ENCODE measurements at regions not wholly inside any gene's neighbourhood (a gene's known extent, or its start where the extent isn't known, plus 50 kb on each side); places are given as distances from the start of the nearest gene placed in this dataset.
"Not testable (repeated sequence)": the region's sequence is repeated elsewhere in the genome, so short reads cannot be mapped to it uniquely, and the experiment has no call there.

DNA sequence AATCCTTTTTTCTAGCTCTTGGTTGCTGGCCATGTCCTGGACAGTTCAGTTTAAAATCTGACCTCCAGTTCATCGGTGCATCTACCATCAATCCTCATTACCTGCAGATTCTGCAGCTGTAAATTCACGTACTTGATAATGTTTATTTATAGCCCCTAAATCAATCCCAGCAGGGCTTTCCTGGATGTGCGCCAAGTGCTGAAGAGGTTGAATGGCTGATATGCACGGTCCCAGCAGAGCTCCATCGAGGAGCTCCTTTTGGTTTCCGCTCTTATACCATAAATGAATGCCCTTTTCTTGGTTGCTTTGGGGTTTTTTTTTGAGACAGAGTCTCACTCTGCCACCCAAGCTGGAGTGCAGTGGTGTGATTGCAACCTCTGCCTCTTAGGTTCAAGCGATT is 91.2 kb upstream of the CCZ1B start:
- TF ChIP-seq, protein P1, sequence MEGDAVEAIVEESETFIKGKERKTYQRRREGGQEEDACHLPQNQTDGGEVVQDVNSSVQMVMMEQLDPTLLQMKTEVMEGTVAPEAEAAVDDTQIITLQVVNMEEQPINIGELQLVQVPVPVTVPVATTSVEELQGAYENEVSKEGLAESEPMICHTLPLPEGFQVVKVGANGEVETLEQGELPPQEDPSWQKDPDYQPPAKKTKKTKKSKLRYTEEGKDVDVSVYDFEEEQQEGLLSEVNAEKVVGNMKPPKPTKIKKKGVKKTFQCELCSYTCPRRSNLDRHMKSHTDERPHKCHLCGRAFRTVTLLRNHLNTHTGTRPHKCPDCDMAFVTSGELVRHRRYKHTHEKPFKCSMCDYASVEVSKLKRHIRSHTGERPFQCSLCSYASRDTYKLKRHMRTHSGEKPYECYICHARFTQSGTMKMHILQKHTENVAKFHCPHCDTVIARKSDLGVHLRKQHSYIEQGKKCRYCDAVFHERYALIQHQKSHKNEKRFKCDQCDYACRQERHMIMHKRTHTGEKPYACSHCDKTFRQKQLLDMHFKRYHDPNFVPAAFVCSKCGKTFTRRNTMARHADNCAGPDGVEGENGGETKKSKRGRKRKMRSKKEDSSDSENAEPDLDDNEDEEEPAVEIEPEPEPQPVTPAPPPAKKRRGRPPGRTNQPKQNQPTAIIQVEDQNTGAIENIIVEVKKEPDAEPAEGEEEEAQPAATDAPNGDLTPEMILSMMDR (IDR thresholded peaks at IDR 0.05) = no peak
- Mint-ChIP-seq H3K4me1 (no peaks in the 10 kb centered on the region), H3K9me3 (peaks cover 2% of the 10 kb centered on the region), H3K27me3 (peaks cover 2% of the 10 kb centered on the region), H3K36me3 (ENCODE audit: low read depth) (no peaks in the 10 kb centered on the region), H3K4me3 (no peak overlapping the region), H3K27ac (no peak overlapping the region)
- DNase-seq (no peak), ATAC-seq (ENCODE audit: low read depth) (no peak)
- POLR2A ChIA-PET = interaction anchor here (0.6 kb wide), 1 partner anchor 326 kb away, joined by 5 read pairs; no protein-coding TSS in a partner anchor
- CTCF ChIA-PET = no interaction called here
- intact Hi-C loops (cut with micrococcal nuclease) = no loop called here

DNA sequence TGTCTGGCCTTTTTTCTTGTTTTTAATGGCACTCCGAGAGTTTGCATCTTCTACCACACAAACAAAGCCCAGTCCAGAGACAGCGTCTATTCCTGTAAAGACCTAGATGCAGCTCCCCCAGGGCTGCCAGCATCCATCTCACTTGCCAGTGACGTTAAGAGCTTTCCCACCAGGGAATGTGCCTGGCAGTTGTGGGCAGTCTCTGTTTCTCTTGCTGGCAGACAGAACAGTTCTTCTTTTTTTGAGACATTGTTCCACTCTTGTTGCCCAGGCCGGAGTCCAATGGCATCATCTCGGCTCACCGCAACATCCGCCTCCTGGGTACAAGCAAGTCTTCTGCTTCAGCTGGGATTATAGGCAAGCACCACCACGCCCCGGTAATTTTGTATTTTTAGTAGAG is 93.1 kb upstream of the CCZ1B start:
- DNase-seq; H3K27me3 Mint-ChIP-seq; ATAC-seq (ENCODE audit: low read depth); H3K4me3 Mint-ChIP-seq; H3K9me3 Mint-ChIP-seq; H3K36me3 Mint-ChIP-seq (ENCODE audit: low read depth); intact Hi-C loops (cut with micrococcal nuclease); H3K4me1 Mint-ChIP-seq; H3K27ac Mint-ChIP-seq; CTCF ChIA-PET; POLR2A ChIA-PET: not testable (repeated sequence)

DNA sequence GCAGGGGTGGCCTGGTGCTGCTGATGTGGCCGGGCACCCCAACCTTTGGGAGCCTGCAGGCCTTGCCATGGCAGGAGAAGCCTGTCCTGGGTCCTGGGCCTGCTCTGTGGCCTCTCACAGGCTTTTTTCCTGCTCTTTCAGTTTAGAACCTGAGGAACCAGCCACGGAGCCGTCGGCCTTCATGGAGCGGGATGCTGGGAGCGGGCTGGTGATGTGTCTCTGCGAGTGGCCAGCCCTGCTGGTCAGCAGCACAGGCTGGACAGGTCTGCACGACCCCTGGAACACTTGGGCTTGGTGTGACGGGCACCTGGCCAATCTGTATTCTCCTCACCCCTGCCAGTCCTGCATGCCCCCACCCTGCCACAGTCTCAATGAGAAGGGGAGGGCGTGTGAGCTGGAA is 98.4 kb upstream of the CCZ1B start:
- H3K4me3 Mint-ChIP-seq; H3K27ac Mint-ChIP-seq; ATAC-seq (ENCODE audit: low read depth); DNase-seq; intact Hi-C loops (cut with micrococcal nuclease); H3K9me3 Mint-ChIP-seq; H3K4me1 Mint-ChIP-seq; H3K36me3 Mint-ChIP-seq (ENCODE audit: low read depth); POLR2A ChIA-PET; CTCF ChIA-PET; H3K27me3 Mint-ChIP-seq: not testable (repeated sequence)

DNA sequence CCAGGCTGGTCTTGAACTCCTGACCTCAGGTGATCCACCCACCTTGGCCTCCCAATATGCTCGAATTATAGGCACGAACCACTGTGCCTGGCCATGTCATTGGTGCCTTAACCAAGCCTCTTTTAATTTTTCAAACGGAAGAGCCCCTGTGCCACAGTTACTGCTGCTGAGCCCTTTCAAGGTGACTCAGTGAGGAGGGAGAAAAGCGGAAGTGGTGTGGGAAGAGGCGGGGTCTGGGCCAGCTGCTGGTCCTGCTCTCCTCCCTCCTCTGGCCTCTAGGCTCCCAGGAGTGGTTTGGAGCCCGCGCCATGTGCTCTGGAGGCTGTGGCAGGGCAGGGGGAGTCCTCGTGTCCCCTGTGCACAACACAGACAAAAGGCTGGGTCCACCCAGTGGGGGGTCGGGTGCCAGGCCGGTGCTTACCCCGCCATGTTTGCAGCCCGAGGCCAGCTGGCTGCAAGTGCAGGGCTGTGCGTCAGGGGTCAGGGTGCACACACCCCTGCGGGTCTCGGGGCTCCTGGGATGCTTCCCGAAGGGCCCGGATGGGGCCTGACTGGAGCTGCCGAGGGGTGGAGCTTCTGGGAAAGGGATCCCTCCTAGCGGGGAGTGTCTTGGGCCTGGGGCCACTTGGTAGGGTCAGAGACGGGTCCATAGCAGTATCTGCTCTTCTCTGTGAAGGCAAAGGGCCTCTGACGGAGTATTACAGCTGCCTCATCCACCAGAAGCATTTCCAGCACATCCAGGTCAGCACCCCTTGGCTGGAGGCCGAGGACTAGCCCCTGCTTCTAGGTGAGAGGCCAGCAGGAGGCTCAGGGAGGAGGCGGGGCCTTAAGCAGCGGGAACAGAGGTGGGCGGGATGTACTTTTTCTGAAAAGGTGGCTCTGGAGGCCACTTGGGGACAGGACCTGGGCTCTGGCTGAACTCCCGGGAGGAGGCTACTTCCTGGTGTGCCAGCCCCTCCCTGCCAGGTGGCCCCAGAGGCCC is 100.4 kb upstream of the CCZ1B start:
- POLR2A ChIA-PET; H3K4me1 Mint-ChIP-seq; ATAC-seq (ENCODE audit: low read depth); H3K27me3 Mint-ChIP-seq; DNase-seq; CTCF ChIA-PET; intact Hi-C loops (cut with micrococcal nuclease); H3K36me3 Mint-ChIP-seq (ENCODE audit: low read depth); H3K4me3 Mint-ChIP-seq; H3K27ac Mint-ChIP-seq; H3K9me3 Mint-ChIP-seq: not testable (repeated sequence)

DNA sequence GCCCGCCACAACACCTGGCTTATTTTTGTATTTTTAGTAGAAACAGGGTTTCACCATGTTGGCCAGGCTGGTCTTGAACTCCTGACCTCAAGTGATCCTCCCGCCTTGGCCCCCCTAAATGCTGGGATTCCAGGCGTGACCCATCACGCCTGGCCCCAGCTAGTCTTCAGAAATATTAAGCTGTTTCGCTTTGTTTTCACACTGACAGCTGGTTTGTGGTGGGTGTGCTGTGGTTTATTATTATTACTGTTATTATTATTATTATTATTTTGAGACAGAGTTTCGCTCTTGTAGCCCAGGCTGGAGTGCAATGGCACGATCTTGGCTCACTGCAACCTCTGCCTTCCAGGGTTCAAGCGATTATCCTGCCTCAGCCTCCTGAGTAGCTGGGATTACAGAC is 101.6 kb upstream of the CCZ1B start:
- CTCF ChIA-PET = not testable (repeated sequence)

DNA sequence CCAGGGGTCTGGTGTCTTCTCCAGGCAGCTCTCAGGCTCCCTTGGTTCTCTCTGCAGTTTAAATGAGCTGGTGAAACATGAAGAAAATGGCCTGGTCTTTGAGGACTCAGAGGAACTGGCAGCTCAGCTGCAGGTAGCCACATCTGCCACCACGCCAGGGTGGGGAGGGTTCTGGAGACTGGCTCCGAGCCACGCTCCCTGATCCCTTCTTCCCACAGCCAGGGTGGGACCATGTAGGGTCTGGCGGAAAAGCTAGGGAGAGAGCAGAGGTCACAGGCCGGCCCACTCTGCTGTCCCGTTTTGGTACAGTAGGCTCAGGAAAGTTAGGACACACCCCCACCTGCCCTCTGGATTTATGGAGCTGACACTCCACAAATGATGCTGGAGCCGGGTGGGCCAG is 103.5 kb upstream of the CCZ1B start:
- CTCF ChIA-PET; H3K27ac Mint-ChIP-seq; intact Hi-C loops (cut with micrococcal nuclease); H3K36me3 Mint-ChIP-seq (ENCODE audit: low read depth); H3K27me3 Mint-ChIP-seq; ATAC-seq (ENCODE audit: low read depth); POLR2A ChIA-PET; H3K4me1 Mint-ChIP-seq; H3K4me3 Mint-ChIP-seq; DNase-seq; H3K9me3 Mint-ChIP-seq: not testable (repeated sequence)

More for the DNA sequence above, 101.6 kb upstream of the CCZ1B start:
- H3K4me3 Mint-ChIP-seq; H3K4me1 Mint-ChIP-seq; POLR2A ChIA-PET; H3K36me3 Mint-ChIP-seq (ENCODE audit: low read depth); H3K27me3 Mint-ChIP-seq; ATAC-seq (ENCODE audit: low read depth); DNase-seq; intact Hi-C loops (cut with micrococcal nuclease); H3K27ac Mint-ChIP-seq; H3K9me3 Mint-ChIP-seq: not testable (repeated sequence)

DNA sequence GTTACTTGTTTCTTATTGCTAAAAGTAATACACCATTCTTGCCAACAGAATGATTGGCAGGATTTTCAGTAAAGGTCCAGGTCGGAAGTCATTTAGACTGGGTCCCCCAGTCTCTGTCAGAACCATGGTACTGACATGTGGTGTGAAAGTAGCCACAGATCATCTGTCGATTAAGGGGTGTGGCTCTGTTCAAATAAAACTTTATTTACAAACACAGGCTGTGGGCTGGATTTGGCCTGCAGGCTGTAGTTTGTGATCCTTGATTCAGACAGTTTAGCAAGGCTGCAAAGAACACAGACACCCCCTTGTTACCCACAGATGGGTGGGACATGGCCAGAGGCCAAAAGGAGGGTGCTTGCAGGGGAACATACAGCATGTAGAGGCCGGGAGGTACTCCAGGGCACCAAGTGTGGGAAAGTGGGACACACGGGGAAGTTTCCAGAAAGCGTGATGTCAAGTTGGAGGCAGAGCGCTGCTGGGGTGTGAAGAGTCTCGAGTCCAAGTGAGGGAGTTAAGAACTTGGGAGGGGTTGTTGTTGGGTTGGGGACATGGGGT is 104.1 kb upstream of the CCZ1B start:
- CTCF ChIA-PET = not testable (repeated sequence)
- intact Hi-C loops (cut with micrococcal nuclease) = loop anchor here (2.0 kb wide), 1 partner anchor 413 kb away; no protein-coding TSS in a partner anchor

DNA sequence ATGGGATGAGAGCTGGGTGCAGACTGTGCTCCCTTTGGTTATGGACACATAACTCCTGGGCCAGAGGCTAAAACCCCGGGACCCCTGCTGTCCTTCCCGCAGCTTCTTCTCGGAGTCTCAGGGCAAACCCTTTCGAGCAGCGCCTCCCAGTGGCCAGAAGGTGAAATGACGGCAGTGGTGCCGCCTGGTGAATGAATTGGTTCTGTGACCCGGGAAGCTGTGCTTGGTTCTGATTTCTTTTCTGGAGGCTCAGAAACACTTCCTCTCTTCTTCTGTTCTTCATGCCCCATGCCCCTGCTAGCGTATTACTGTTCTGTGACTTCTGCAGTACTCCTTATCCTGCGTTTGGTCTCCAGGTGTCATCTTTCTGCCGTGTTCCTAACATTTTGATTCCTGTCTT is 104.7 kb upstream of the CCZ1B start:
- CTCF ChIA-PET; H3K4me3 Mint-ChIP-seq; H3K4me1 Mint-ChIP-seq; H3K27me3 Mint-ChIP-seq; ATAC-seq (ENCODE audit: low read depth); POLR2A ChIA-PET; H3K9me3 Mint-ChIP-seq; H3K27ac Mint-ChIP-seq; H3K36me3 Mint-ChIP-seq (ENCODE audit: low read depth): not testable (repeated sequence)
- intact Hi-C loops (cut with micrococcal nuclease) = loop anchor here (2.0 kb wide), 1 partner anchor 414 kb away; no protein-coding TSS in a partner anchor
- DNase-seq = peak; percentile 25

More for the DNA sequence above, 104.1 kb upstream of the CCZ1B start:
- peak overlapping the region; percentile 18 for H3K27ac Mint-ChIP-seq
- ATAC-seq (ENCODE audit: low read depth); H3K4me3 Mint-ChIP-seq; DNase-seq; H3K36me3 Mint-ChIP-seq (ENCODE audit: low read depth); POLR2A ChIA-PET; H3K9me3 Mint-ChIP-seq; H3K4me1 Mint-ChIP-seq; H3K27me3 Mint-ChIP-seq: not testable (repeated sequence)

DNA sequence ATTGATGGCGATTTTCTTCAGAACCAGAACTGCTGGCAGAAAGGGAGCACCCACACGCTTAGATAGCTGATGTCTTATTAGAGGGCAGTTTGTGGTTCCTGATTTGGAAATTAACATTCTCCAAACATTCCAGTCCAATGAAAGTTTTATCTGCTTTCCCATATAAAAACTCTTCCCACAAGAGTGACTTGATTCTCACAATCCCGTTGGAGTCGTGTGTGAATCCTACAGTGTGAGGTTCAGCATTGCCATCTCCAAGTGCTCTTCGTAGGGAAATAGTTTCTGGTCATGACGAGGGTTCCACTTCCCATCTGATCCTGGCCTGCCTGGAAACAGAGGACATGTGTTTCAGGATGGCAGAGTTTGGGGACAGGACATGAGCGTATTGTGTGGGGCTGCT is 105.4 kb upstream of the CCZ1B start:
- H3K36me3 Mint-ChIP-seq (ENCODE audit: low read depth); H3K4me1 Mint-ChIP-seq; H3K9me3 Mint-ChIP-seq; CTCF ChIA-PET; H3K27me3 Mint-ChIP-seq; POLR2A ChIA-PET; DNase-seq; H3K27ac Mint-ChIP-seq; H3K4me3 Mint-ChIP-seq; ATAC-seq (ENCODE audit: low read depth): not testable (repeated sequence)
- intact Hi-C loops (cut with micrococcal nuclease) = loop anchor here (2.0 kb wide), 1 partner anchor 415 kb away; no protein-coding TSS in a partner anchor

DNA sequence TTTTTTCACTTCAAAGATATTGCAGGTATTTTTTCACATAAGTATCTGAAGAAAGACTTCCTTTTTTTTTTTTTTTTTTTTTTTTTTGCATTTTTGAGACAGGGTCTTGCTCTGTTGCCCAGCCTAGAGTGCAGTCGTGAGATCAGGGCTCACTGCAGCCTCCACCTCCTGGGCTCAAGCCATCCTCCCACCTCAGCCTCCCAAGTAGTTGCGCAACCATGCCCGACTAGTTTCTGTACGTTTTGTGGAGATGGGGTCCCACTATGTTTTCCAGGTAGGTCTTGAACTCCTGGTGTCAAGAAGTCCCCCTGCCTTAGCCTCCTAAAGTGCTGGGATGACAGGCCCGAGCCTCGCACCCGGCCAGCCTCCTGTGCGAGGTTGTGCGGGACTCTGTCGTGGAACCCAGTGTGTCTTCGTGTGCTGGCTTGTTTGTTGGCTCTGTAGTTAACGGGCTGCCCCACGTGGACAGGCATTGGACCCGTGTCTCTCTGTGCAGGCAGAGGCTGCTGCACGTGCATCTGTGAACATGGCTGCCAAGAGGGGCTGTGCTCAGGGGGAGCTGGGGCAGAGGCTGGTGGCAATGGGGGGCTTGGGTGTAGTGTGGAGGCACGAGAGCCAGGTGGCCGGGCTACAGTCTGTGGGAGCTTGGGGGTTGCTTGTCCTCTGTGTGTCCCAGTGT is 108.0 kb upstream of the CCZ1B start:
- POLR2A ChIA-PET; H3K4me1 Mint-ChIP-seq; H3K36me3 Mint-ChIP-seq (ENCODE audit: low read depth); H3K9me3 Mint-ChIP-seq; DNase-seq; H3K27ac Mint-ChIP-seq; intact Hi-C loops (cut with micrococcal nuclease); H3K27me3 Mint-ChIP-seq; CTCF ChIA-PET; H3K4me3 Mint-ChIP-seq; ATAC-seq (ENCODE audit: low read depth): not testable (repeated sequence)

All from activated B cell treated with CpG ODN at 0.5 μM for 24 hours (primary cell).